Activated T-cell treated with anti-CD3 and anti-CD28 coated beads, Interleukin-2, amount 50 U/mL, for 24 hours (primary cell): ENCODE measurements at regions not wholly inside any gene's neighbourhood (a gene's known extent, or its start where the extent isn't known, plus 50 kb on each side); places are given as distances from the start of the nearest gene placed in this dataset.

Experiments used
- DNase-seq: peaks from one replicate; pipeline ENCODE4 v3.0.0-alpha.2; 2020
- H3K27ac Mint-ChIP-seq: 2 replicates; pipeline ENCODE4 v1.8.0; 2020; ENCODE audit warnings: mild to moderate bottlenecking, mixed read lengths
- H3K27me3 Mint-ChIP-seq: 2 replicates; pipeline ENCODE4 v1.8.0; 2020; ENCODE audit warnings: mixed read lengths
- H3K36me3 Mint-ChIP-seq: 2 replicates; pipeline ENCODE4 v1.8.0; 2020; ENCODE audit warnings: low read depth, mixed read lengths
- H3K4me1 Mint-ChIP-seq: 2 replicates; pipeline ENCODE4 v1.8.0; 2020; ENCODE audit warnings: low read depth, mixed read lengths
- H3K4me3 Mint-ChIP-seq: 2 replicates; pipeline ENCODE4 v1.8.0; 2020; ENCODE audit warnings: mild to moderate bottlenecking, moderate library complexity, mixed read lengths
- H3K9me3 Mint-ChIP-seq: 2 replicates; pipeline ENCODE4 v1.8.0; 2020; ENCODE audit warnings: mixed read lengths

DNA sequence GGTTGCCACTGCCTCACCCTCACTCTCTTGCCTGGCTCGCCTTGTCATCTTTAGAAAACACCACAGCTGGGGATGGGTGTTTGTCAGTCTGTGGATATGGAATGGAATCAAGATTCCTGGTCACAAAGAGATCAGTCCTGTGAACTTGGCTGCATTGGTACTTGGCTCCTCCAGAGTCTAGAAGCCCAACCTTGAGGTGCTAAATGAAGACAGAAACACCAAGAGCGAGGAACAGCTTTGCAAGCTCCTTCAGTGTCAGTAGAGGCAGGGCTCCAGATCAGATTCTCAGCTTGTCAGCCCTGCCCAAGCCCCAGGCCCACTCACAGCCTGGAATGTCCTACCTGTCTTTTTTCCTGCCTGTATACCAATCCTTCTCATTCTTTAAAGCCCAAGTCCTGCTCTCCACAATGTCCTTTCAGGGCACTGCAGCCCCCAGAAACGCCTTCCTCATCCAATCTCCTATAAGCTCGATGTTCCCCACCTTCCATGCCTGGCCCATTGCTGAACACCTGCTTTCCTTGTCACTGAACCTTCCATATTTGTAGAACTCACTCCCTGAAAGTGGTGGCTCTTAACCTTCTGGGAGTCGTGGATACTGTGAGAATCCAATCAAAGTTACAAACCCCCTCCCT lies 188.9 kb downstream of the BCR start:
- no peak overlapping the region for H3K27ac Mint-ChIP-seq
- H3K4me3 Mint-ChIP-seq: no peak overlapping the region
- no peaks in the 10 kb centered on the region for H3K4me1 Mint-ChIP-seq
- no peak for DNase-seq
- peaks cover 38% of the 10 kb centered on the region for H3K27me3 Mint-ChIP-seq
- no peaks in the 10 kb centered on the region for H3K36me3 Mint-ChIP-seq
- H3K9me3 Mint-ChIP-seq: no peaks in the 10 kb centered on the region
